C4-2B (cell line): ENCODE measurements at regions not wholly inside any gene's neighbourhood (a gene's known extent, or its start where the extent isn't known, plus 50 kb on each side); places are given as distances from the start of the nearest gene placed in this dataset.

ENCODE experiments used
- ZFX ChIP-seq: fragments of 450-650 bp; IDR thresholded peaks from 2 replicates; pipeline ENCODE4 v1.6.1; 2017
- TF ChIP-seq, protein P1 (sequence below): fragments of 450-650 bp; conservative IDR thresholded peaks from 2 replicates; pipeline ENCODE4 v1.5.1; 2017; ENCODE audit warnings: mild to moderate bottlenecking

DNA sequence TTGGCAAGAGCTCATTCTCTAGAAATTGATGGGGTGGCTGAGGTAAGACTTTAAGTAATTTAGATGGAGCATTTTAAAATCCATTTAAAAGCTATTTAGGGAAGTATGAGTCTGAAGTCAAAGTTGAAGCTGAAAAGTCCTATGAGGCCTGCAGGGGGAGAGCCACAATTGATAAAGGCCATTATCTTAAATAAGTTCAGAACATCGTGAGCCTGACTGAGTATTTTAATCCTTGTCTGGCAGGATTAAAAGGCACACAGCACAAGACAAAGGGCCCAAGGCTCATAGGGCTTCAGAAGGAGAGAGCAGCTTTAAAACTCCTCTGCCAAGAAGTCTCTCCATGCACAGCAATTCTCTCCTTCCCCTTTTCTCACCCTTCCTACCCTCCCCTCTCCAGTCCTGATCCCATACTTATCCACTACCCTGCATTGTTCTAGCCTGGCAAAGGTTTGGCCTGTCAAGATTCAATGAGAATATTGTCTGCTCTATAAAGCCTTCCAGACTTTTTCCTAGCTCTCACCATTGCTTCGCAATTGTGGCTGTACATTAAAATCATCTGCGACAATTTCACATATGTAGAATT is 1312.9 kb downstream of the FAM181B start:
- TF ChIP-seq, protein P1, sequence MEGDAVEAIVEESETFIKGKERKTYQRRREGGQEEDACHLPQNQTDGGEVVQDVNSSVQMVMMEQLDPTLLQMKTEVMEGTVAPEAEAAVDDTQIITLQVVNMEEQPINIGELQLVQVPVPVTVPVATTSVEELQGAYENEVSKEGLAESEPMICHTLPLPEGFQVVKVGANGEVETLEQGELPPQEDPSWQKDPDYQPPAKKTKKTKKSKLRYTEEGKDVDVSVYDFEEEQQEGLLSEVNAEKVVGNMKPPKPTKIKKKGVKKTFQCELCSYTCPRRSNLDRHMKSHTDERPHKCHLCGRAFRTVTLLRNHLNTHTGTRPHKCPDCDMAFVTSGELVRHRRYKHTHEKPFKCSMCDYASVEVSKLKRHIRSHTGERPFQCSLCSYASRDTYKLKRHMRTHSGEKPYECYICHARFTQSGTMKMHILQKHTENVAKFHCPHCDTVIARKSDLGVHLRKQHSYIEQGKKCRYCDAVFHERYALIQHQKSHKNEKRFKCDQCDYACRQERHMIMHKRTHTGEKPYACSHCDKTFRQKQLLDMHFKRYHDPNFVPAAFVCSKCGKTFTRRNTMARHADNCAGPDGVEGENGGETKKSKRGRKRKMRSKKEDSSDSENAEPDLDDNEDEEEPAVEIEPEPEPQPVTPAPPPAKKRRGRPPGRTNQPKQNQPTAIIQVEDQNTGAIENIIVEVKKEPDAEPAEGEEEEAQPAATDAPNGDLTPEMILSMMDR: peak; percentile 27
- no peak for TF ChIP-seq ZFX
